ENCODE measurements at regions not wholly inside any gene's neighbourhood (a gene's known extent, or its start where the extent isn't known, plus 50 kb on each side); places are given as distances from the start of the nearest gene placed in this dataset.

- DNase-seq (ENCODE audit: low read depth), result no peak
- H3K4me3 ChIP-seq (ENCODE audit: low read length), result no peak overlapping the region
- no peak for TF ChIP-seq CTCF (conservative IDR thresholded peaks at IDR 0.05; ENCODE audit: low read depth, low read length)
These were observed 146.0 kb downstream of the BBOX1 start for GRCh38 chr11:27186580-27186979.

GRCh38 chr11:27184458-27185312 is 144.1 kb downstream of the BBOX1 start:
- no peak for DNase-seq (ENCODE audit: low read depth)
- H3K4me3 ChIP-seq (ENCODE audit: low read length), result no peak overlapping the region
- TF ChIP-seq CTCF (conservative IDR thresholded peaks at IDR 0.05; ENCODE audit: low read depth, low read length), result no peak

GRCh38 chr11:27183672-27184457 is 143.2 kb downstream of the BBOX1 start:
- peak; percentile 64 for TF ChIP-seq CTCF (conservative IDR thresholded peaks at IDR 0.05; ENCODE audit: low read depth, low read length)
- DNase-seq (ENCODE audit: low read depth), result no peak

GRCh38 chr11:27179334-27179733 is 138.7 kb downstream of the BBOX1 start:
- TF ChIP-seq CTCF (conservative IDR thresholded peaks at IDR 0.05; ENCODE audit: low read depth, low read length), result no peak
- DNase-seq (ENCODE audit: low read depth), result no peak
- no peak overlapping the region for H3K4me3 ChIP-seq (ENCODE audit: low read length)

More at GRCh38 chr11:27183672-27184457, 143.2 kb downstream of the BBOX1 start:
- H3K4me3 ChIP-seq (ENCODE audit: low read length), result no peak overlapping the region

- TF ChIP-seq CTCF (conservative IDR thresholded peaks at IDR 0.05; ENCODE audit: low read depth, low read length), result no peak
- no peak for DNase-seq (ENCODE audit: low read depth)
- H3K4me3 ChIP-seq (ENCODE audit: low read length), result no peak overlapping the region
These were observed 138.2 kb downstream of the BBOX1 start for GRCh38 chr11:27178859-27179258.
